Peyer's patch (tissue), 4 donors: ENCODE measurements at regions not wholly inside any gene's neighbourhood (a gene's known extent, or its start where the extent isn't known, plus 50 kb on each side); places are given as distances from the start of the nearest gene placed in this dataset.

ENCODE experiments used
- DNase-seq, 3 donors: peaks; one replicate each; pipeline ENCODE4 v3.0.0-alpha.2; 2017 to 2019
- H3K27ac ChIP-seq, 4 donors: fragments of 200-600 bp; sonication (generic); one replicate each; pipeline ENCODE4 v1.5.1; 2016 to 2019
- H3K27me3 ChIP-seq, 2 donors: fragments of 200-600 bp; sonication (generic); one replicate each; pipeline ENCODE4 v1.5.1; 2019
- H3K36me3 ChIP-seq, 3 donors: fragments of 200-600 bp; sonication (generic); one replicate each; pipeline ENCODE4 v1.5.1; 2016 to 2019
- H3K4me1 ChIP-seq, 4 donors: fragments of 200-600 bp; sonication (generic); one replicate each; pipeline ENCODE4 v1.5.1; 2016 to 2019
- H3K4me3 ChIP-seq, 4 donors: fragments of 200-600 bp; sonication (generic); 1 replicate in 3 of 4; 2 replicates in 1 of 4; pipeline ENCODE4 v1.5.1; 2016 to 2019; ENCODE audit warnings: mild to moderate bottlenecking in 1 of 4
- H3K9me3 ChIP-seq, 4 donors: fragments of 200-600 bp; sonication (generic); one replicate each; pipeline ENCODE4 v1.5.1; 2016 to 2019; ENCODE audit warnings: mild to moderate bottlenecking in 1 of 4
- CTCF ChIP-seq, 6 experiments: fragments of 450-650 bp in 4 of 6; fragments of 200-600 bp in 2 of 6; sonication (generic) in 1 of 6; IDR thresholded peaks; one replicate each; pipeline ENCODE4 v1.5.1; 2017 to 2019; ENCODE audit warnings: antibody characterized with exemption in 6 of 6, mild to moderate bottlenecking in 3 of 6, moderate library complexity in 1 of 6
- POLR2A ChIP-seq, 2 donors: fragments of 450-650 bp; IDR thresholded peaks; one replicate each; pipeline ENCODE4 v1.5.1; 2017; ENCODE audit warnings: antibody characterized with exemption in 2 of 2, mild to moderate bottlenecking in 2 of 2, moderate library complexity in 2 of 2

GRCh38 chr3:182349951-182350517, 443.3 kb upstream of the ATP11B start:
- no peak for DNase-seq

GRCh38 chr3:182357928-182358327, 435.4 kb upstream of the ATP11B start:
- TF ChIP-seq POLR2A (IDR thresholded peaks at IDR 0.05), result no peak
- TF ChIP-seq CTCF (IDR thresholded peaks at IDR 0.05), result no peak

More at GRCh38 chr3:182349951-182350517, 443.3 kb upstream of the ATP11B start:
- H3K27me3 ChIP-seq, result no peaks in the 10 kb centered on the region
- H3K4me1 ChIP-seq, result no peaks in the 10 kb centered on the region
- H3K36me3 ChIP-seq, result no peaks in the 10 kb centered on the region
- TF ChIP-seq POLR2A (IDR thresholded peaks at IDR 0.05) (no peak), CTCF (IDR thresholded peaks at IDR 0.05) (no peak)
- no peak overlapping the region for H3K4me3 ChIP-seq
- no peaks in the 10 kb centered on the region for H3K9me3 ChIP-seq
- no peak overlapping the region for H3K27ac ChIP-seq

GRCh38 chr3:182364323-182364722, 429.0 kb upstream of the ATP11B start:
- no peak for DNase-seq
- TF ChIP-seq CTCF (IDR thresholded peaks at IDR 0.05), result no peak
- TF ChIP-seq POLR2A (IDR thresholded peaks at IDR 0.05), result no peak
- no peaks in the 10 kb centered on the region for H3K9me3 ChIP-seq
- H3K27me3 ChIP-seq, result no peaks in the 10 kb centered on the region
- H3K36me3 ChIP-seq, result no peaks in the 10 kb centered on the region
- peak overlapping the region in 1 of 4 donors; percentile 30 for H3K27ac ChIP-seq
- H3K4me1 ChIP-seq, result no peaks in the 10 kb centered on the region
- no peak overlapping the region for H3K4me3 ChIP-seq

More at GRCh38 chr3:182357928-182358327, 435.4 kb upstream of the ATP11B start:
- Histone ChIP-seq H3K36me3 (no peaks in the 10 kb centered on the region), H3K4me3 (no peak overlapping the region), H3K27me3 (no peaks in the 10 kb centered on the region), H3K9me3 (no peaks in the 10 kb centered on the region), H3K27ac (no peak overlapping the region), H3K4me1 (no peaks in the 10 kb centered on the region)
- DNase-seq, result no peak

- TF ChIP-seq CTCF (IDR thresholded peaks at IDR 0.05), result no peak
- no peak for TF ChIP-seq POLR2A (IDR thresholded peaks at IDR 0.05)
- Histone ChIP-seq H3K36me3 (no peaks in the 10 kb centered on the region), H3K27ac (peak overlapping the region in 1 of 4 donors; percentile 30), H3K4me3 (no peak overlapping the region), H3K27me3 (no peaks in the 10 kb centered on the region), H3K4me1 (no peaks in the 10 kb centered on the region), H3K9me3 (no peaks in the 10 kb centered on the region)
- DNase-seq, result peak in 1 of 3 donors; percentile 49
Observed at GRCh38 chr3:182364723-182365650, 428.3 kb upstream of the ATP11B start.

- H3K4me1 ChIP-seq, result no peaks in the 10 kb centered on the region
- no peak overlapping the region for H3K27ac ChIP-seq
- H3K36me3 ChIP-seq, result no peaks in the 10 kb centered on the region
- no peak for DNase-seq
- no peak overlapping the region for H3K4me3 ChIP-seq
- no peaks in the 10 kb centered on the region for H3K9me3 ChIP-seq
- TF ChIP-seq POLR2A (IDR thresholded peaks at IDR 0.05) (no peak), CTCF (IDR thresholded peaks at IDR 0.05) (no peak)
- no peaks in the 10 kb centered on the region for H3K27me3 ChIP-seq
Observed at GRCh38 chr3:182366746-182367145, 426.6 kb upstream of the ATP11B start.
